ENCODE measurements at regions not wholly inside any gene's neighbourhood (a gene's known extent, or its start where the extent isn't known, plus 50 kb on each side); places are given as distances from the start of the nearest gene placed in this dataset.
"Not testable (repeated sequence)": the region's sequence is repeated elsewhere in the genome, so short reads cannot be mapped to it uniquely, and the experiment has no call there.

GRCh38 chr14:105721996-105722709 lies 195.8 kb downstream of the TMEM121 start:
- TF ChIP-seq, protein P1, sequence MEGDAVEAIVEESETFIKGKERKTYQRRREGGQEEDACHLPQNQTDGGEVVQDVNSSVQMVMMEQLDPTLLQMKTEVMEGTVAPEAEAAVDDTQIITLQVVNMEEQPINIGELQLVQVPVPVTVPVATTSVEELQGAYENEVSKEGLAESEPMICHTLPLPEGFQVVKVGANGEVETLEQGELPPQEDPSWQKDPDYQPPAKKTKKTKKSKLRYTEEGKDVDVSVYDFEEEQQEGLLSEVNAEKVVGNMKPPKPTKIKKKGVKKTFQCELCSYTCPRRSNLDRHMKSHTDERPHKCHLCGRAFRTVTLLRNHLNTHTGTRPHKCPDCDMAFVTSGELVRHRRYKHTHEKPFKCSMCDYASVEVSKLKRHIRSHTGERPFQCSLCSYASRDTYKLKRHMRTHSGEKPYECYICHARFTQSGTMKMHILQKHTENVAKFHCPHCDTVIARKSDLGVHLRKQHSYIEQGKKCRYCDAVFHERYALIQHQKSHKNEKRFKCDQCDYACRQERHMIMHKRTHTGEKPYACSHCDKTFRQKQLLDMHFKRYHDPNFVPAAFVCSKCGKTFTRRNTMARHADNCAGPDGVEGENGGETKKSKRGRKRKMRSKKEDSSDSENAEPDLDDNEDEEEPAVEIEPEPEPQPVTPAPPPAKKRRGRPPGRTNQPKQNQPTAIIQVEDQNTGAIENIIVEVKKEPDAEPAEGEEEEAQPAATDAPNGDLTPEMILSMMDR (IDR thresholded peaks at IDR 0.05): not testable (repeated sequence)
- not testable (repeated sequence) for TF ChIP-seq POLR2A, EP300, POLR2AphosphoS5 (IDR thresholded peaks at IDR 0.05)

Measured in stomach (tissue), 4 donors.